GM19023 (cell line): ENCODE measurements at regions not wholly inside any gene's neighbourhood (a gene's known extent, or its start where the extent isn't known, plus 50 kb on each side); places are given as distances from the start of the nearest gene placed in this dataset.

Experiments used
- ATAC-seq: cut with Tn5 transposase; IDR thresholded peaks from one replicate; pipeline ENCODE4 v1.9.1; 2021; ENCODE audit warnings: mild to moderate bottlenecking, moderate library complexity; ENCODE audit not compliant: unreplicated experiment

GRCh38 chr16:79543219-79543618 lies 57.3 kb downstream of the MAF start:
- no peak for ATAC-seq

- ATAC-seq: no peak
These were observed 58.2 kb downstream of the MAF start for GRCh38 chr16:79542237-79542774.

- ATAC-seq: no peak
These were observed 59.5 kb downstream of the MAF start for GRCh38 chr16:79540825-79541595.

- ATAC-seq: no peak
These were observed 63.0 kb downstream of the MAF start for GRCh38 chr16:79537584-79537983.

GRCh38 chr16:79536958-79537357 lies 63.6 kb downstream of the MAF start:
- ATAC-seq: no peak

GRCh38 chr16:79535130-79535529 lies 65.4 kb downstream of the MAF start:
- ATAC-seq: no peak

GRCh38 chr16:79534143-79534542 lies 66.4 kb downstream of the MAF start:
- ATAC-seq: no peak

- no peak for ATAC-seq
These were observed 67.2 kb downstream of the MAF start for GRCh38 chr16:79533292-79533691.

- no peak for ATAC-seq
These were observed 67.8 kb downstream of the MAF start for GRCh38 chr16:79532785-79533184.

GRCh38 chr16:79532273-79532672 lies 68.3 kb downstream of the MAF start:
- ATAC-seq: no peak

- ATAC-seq: no peak
These were observed 72.2 kb downstream of the MAF start for GRCh38 chr16:79528338-79528737.

- no peak for ATAC-seq
These were observed 76.6 kb downstream of the MAF start for GRCh38 chr16:79523971-79524370.

GRCh38 chr16:79519448-79519847 lies 81.1 kb downstream of the MAF start:
- no peak for ATAC-seq

- ATAC-seq: no peak
These were observed 83.4 kb downstream of the MAF start for GRCh38 chr16:79517156-79517555.

GRCh38 chr16:79510879-79511278 lies 89.7 kb downstream of the MAF start:
- no peak for ATAC-seq

- ATAC-seq: no peak
These were observed 90.6 kb downstream of the MAF start for GRCh38 chr16:79509906-79510305.

GRCh38 chr16:79509211-79509631 lies 91.3 kb downstream of the MAF start:
- ATAC-seq: no peak

GRCh38 chr16:79508294-79508693 lies 92.2 kb downstream of the MAF start:
- ATAC-seq: no peak

- ATAC-seq: no peak
These were observed 95.2 kb downstream of the MAF start for GRCh38 chr16:79505344-79505743.

GRCh38 chr16:79503511-79503910 lies 97.0 kb downstream of the MAF start:
- ATAC-seq: no peak

- no peak for ATAC-seq
These were observed 99.1 kb downstream of the MAF start for GRCh38 chr16:79501446-79501845.

GRCh38 chr16:79500866-79501265 lies 99.7 kb downstream of the MAF start:
- no peak for ATAC-seq

GRCh38 chr16:79500286-79500685 lies 100.3 kb downstream of the MAF start:
- no peak for ATAC-seq
